Ureter (tissue), 1 donor: ENCODE measurements at regions not wholly inside any gene's neighbourhood (a gene's known extent, or its start where the extent isn't known, plus 50 kb on each side); places are given as distances from the start of the nearest gene placed in this dataset.
"Not testable (repeated sequence)": the region's sequence is repeated elsewhere in the genome, so short reads cannot be mapped to it uniquely, and the experiment has no call there.

Experiments used
- DNase-seq: peaks from one replicate; pipeline ENCODE4 v3.0.0-alpha.2; 2020; ENCODE audit warnings: low spot score
- donor health status: DM: yes; HTN: yes; CAD: no.

- no peak for DNase-seq
These were observed 322.9 kb upstream of the MDFIC2 start for GRCh38 chr3:70635301-70635700.

- no peak for DNase-seq
These were observed 319.4 kb upstream of the MDFIC2 start for GRCh38 chr3:70631716-70632307.

DNA sequence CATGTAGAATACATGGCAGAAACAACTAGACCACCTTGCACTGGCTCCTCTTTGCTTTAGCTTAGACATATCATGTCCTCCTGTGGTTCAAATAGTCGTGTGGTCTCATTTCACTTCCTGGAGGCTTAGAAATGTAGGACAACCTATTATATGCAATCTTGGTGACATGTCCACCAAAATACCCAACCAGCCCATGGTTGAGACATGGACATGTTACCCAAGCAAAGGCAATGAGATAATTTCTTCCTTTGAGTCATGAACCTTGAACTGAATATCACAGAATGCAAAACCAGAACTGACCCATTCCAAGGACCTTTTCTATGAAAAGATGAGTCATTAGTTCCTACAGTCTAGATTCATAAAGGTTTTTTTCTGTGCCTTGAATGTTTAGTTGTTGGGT is 309.0 kb upstream of the MDFIC2 start:
- no peak for DNase-seq

- no peak for DNase-seq
These were observed 308.5 kb upstream of the MDFIC2 start for GRCh38 chr3:70620956-70621355.

DNA sequence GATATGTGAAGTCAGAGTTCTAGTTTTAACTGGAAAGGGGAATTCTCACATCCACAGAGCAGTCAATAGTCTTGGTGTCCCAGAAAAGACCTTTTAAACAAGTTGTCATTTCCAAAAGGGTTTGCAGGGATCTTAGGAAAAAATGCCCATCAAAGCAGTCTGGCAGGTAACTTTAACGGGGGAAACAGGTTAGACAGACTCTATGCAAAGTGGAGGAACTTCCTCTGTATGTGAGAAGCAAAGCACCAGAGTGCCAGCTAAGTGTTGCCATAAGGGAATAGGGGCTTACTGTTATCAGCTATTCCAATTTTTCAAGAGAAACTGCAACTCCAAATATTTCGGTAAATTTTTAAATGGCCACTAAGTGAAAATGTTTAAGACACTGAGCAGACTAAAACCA is 307.9 kb upstream of the MDFIC2 start:
- DNase-seq: no peak

DNA sequence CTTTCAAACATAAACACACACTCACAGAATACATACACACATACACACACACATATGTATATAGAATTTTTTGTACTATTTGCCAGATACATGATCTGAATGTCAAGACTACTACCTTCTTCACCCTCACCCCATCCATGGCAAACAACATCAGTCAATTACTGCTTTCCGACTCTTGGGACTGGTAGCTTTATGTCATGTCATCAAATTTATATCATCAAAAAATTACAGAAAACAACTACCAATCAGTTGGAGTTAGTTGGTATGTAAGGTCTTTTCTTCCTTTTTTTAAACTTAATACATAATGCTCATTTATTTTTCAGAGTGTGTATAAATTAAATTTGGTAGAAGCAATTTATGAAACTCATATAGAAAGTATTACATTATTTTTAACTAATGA is 305.7 kb upstream of the MDFIC2 start:
- no peak for DNase-seq

- DNase-seq: not testable (repeated sequence)
These were observed 304.9 kb upstream of the MDFIC2 start for GRCh38 chr3:70617349-70617748.

GRCh38 chr3:70615286-70615685 is 302.8 kb upstream of the MDFIC2 start:
- DNase-seq: no peak

DNA sequence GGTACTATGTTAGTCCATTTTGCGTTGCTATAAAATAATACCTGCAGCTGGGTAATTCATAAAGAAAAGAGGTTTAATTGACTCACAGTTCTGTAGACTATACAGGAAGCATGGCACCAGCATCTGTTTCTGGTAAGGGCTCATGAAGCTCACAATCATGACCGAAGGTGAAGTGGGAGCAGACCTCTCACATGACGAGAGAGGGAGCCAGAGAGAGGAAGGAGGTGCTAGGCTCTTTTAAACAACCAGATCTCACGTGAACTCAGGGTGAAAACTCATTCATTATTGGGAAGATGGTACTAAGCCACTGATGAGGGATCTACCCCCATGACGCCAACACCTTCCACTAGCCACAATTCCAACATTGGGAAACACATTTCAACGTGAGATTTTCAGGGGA is 301.7 kb upstream of the MDFIC2 start:
- DNase-seq: no peak

GRCh38 chr3:70612920-70613319 is 300.5 kb upstream of the MDFIC2 start:
- no peak for DNase-seq

DNA sequence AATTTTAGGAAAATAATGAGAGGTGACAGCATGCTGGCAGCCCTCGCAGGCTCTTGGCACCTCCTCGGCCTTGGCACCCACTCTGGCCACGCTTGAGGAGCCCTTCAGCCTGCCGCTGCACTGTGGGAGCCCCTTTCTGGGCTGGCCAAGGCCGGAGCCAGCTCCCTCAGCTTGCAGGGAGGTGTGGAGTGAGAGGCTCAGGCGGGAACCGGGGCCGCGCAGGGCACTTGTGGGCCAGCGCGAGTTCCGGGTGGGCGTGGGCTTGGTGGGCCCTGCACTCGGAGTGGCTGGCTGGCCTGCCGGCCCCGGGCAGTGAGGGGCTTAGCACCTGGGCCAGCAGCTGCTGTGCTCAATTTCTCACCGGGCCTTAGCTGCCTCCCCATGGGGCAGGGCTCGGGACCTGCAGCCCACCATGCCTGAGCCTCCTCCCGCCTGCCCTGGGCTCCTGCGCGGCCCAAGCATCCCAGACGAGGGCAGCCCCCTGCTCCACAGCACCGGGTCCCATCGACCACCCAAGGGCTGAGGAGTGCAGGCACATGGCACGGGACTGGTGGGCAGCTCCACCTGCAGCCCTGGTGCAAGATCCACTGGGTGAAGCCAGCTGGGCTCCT is 299.3 kb upstream of the MDFIC2 start:
- DNase-seq: not testable (repeated sequence)

DNA sequence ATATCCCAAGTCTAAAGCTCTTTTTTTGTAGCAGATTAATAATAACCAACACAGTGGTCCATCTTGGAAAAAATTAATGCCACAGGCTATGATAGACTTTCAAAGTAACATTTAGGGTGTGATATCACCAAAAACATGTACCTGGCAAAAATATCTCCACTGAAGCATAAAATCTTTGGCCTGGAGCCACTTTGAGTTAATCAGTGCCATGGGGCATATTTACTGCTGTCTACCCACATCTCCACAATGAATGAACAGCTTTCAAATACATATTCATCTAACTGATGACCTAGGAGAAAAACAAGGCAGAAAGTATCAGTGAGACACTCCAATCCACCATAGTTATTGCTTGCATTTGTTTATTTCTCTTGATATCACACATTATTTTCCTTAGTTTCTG is 296.0 kb upstream of the MDFIC2 start:
- no peak for DNase-seq

- DNase-seq: no peak
These were observed 295.0 kb upstream of the MDFIC2 start for GRCh38 chr3:70607469-70607868.

GRCh38 chr3:70606018-70606417 is 293.6 kb upstream of the MDFIC2 start:
- no peak for DNase-seq

- no peak for DNase-seq
These were observed 290.7 kb upstream of the MDFIC2 start for GRCh38 chr3:70603103-70603502.

DNA sequence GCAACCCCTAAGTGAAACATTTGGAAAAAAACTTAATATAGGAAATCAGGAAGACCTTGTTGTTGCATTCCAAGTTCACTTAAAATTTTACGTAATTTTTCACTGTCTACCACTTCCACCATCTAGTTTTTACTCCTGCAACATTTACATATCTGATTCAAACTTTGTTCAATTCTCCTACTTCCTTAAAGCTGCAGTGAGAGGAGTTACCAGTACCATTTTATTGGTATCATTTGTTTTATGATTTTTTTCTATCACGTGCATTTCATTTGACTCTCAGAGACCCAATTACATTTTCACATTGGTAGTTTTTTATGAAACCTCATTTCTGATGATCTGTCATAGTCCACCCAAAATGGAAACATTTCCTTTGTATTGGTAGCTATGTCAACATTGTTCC is 284.9 kb upstream of the MDFIC2 start:
- DNase-seq: no peak

- no peak for DNase-seq
These were observed 271.2 kb upstream of the MDFIC2 start for GRCh38 chr3:70583682-70584081.

GRCh38 chr3:70582803-70583202 is 270.4 kb upstream of the MDFIC2 start:
- no peak for DNase-seq

DNA sequence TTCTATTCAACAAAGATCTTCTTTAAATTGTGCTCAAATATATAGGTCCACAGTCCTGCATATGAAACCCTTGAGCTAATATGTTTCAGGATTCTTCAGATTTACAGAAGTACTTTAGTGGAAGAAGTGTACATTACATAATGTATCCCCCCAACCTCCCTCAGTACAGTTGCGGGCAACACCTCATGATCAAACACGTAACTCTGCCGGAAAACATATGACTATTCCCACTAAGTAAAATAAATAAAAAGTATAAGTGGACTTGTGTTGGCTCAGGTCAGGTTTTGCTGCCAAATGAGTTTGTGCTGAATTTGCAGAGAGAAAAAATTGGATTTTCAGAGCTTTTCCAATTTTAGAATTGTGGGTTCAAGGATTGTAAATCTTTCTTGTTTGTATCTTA is 267.6 kb upstream of the MDFIC2 start:
- DNase-seq: no peak

DNA sequence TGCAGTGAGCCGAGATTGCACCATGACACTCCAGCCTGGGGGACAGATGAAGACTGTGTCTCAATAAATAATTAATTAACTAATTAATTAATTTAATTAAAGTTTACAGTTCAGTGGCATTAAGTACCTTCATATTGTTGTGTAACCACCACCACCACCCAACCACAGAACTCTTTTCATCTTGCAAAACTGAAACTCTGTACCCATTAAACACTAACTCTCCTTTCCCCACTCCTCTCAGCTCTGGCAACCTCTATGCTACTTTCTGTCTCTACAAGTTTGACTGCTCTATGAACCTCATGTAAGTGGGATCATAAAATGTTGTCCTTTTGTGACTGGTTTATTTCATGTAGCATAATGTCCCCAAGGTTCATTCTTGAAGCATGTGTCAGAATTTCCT is 259.3 kb upstream of the MDFIC2 start:
- no peak for DNase-seq

DNA sequence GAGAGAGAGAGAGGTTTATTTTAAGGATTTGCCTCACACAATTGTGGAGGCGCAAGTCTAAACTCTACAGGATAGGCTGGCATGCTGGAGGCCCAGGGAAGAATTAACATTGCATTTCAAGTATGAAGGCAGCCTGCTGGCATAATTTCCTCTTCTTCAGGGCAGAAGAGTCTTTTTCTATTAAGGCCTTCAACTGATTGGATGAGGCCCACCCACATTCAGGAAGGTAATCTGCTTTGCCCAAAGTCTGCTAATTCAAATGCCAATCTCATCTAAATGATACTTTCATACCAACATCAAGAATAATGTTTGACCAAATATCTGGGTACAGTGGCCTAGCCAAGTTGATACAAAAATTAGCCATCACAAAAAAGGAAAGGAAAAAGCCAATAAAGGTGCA is 258.1 kb upstream of the MDFIC2 start:
- no peak for DNase-seq

GRCh38 chr3:70568626-70569025 is 256.2 kb upstream of the MDFIC2 start:
- DNase-seq: no peak

DNA sequence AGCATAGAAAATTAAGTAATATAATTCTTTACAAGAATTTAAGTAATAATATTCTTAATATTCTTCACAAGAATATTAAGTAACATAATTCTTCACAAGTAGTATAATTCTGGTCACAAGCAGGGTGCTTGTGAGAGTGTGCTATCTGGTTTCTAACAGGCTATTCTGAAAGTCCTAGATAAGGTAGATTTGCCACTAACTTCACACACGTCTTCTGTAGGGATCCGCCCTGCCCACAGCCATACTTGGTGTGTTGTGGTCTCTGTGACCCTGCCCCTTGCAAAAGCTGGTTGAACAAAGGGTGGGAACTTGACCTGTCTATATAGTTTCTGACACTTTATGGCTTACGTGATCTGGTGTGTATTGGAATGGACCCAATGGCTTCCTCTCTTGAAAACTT is 253.4 kb upstream of the MDFIC2 start:
- DNase-seq: no peak

DNA sequence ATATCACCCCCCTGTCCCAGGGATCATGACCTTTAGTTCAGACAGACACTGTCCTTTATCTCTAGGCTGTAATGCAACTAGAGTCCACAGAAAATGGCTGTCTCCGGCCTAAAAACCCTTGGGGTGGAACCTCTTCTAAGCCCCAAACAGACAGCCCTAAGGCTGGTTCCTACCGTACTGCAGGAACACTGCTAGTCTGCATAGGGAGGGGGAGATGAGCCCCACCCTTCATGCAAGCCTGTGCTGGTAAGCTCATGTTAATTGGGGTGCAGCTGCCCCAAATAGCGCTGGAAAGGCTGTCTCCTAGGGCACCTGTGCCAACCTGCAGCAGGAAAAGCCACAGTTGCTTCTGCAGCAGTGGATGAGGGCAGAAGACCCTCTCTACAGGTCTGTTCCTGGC is 252.1 kb upstream of the MDFIC2 start:
- no peak for DNase-seq
